Astrocyte (in vitro differentiated cells and primary cell): ENCODE measurements at regions not wholly inside any gene's neighbourhood (a gene's known extent, or its start where the extent isn't known, plus 50 kb on each side); places are given as distances from the start of the nearest gene placed in this dataset.

ENCODE experiments used
- CTCF ChIP-seq: IDR thresholded peaks from 2 replicates; pipeline ENCODE4 v1.5.1; 2011; ENCODE audit warnings: low read depth, mild to moderate bottlenecking, inconsistent platforms, low read length, moderate library complexity; ENCODE audit not compliant: insufficient read depth
- EZH2 ChIP-seq: IDR thresholded peaks from 2 replicates; pipeline ENCODE4 v1.6.1; 2012; ENCODE audit warnings: mild to moderate bottlenecking, low read length, inconsistent platforms; ENCODE audit not compliant: insufficient read depth

GRCh38 chr17:73912373-73912746 is 268.1 kb upstream of the SDK2 start:
- TF ChIP-seq CTCF = no peak
- TF ChIP-seq EZH2 = no peak
